GDM1 (cell line): ENCODE measurements at regions not wholly inside any gene's neighbourhood (a gene's known extent, or its start where the extent isn't known, plus 50 kb on each side); places are given as distances from the start of the nearest gene placed in this dataset.

ENCODE experiments used
- DNase-seq: peaks from one replicate; lab custom pipeline; 2025; lab: John Stamatoyannopoulos, UW

DNA sequence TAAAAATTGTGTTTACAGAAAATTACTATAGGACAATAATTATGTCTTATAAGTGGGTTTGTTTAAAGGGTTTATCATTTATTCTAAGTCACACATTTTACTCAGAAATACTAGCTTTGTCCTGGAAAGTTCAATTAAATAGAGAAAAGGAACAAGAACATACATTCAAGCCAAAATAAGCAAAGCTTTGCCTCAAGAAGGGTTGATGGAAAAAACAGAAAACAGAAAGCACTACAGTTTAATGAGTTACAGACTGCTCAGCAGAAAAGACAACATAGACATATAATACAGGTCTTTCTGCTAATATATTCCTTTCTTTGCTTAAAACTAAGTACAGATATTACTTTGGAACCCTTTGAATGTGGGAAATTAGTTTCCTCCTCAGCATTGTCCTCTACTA is 703.0 kb upstream of the LRFN5 start:
- no peak for DNase-seq

- no peak for DNase-seq
These were observed 707.2 kb upstream of the LRFN5 start for GRCh38 chr14:40899435-40899834.

- no peak for DNase-seq
These were observed 711.8 kb upstream of the LRFN5 start for GRCh38 chr14:40894846-40895245.

- DNase-seq = no peak
These were observed 717.5 kb upstream of the LRFN5 start for GRCh38 chr14:40889126-40889525.

- DNase-seq = no peak
These were observed 718.8 kb upstream of the LRFN5 start for GRCh38 chr14:40887912-40888311.

DNA sequence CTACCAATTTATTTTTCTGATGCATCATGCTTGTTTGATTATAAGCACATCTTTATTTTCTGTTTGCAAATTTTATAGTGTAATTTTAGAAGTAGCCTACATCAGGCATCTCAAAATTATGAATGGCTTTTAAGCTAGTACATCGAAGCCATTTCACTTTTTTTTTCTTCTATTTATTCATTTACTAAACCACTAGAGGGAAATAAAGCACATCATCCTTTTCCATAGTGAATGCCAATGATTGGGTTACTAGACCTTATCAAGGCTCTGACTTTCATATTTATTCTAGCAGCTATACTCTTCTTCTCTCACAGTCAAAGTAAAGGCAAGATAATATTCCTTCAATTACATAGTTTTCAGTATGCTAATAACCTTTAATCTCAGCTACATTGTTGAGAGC is 736.4 kb upstream of the LRFN5 start:
- DNase-seq = no peak

- DNase-seq = no peak
These were observed 747.6 kb upstream of the LRFN5 start for GRCh38 chr14:40859055-40859454.

GRCh38 chr14:40855343-40855742 is 751.3 kb upstream of the LRFN5 start:
- DNase-seq = no peak

- no peak for DNase-seq
These were observed 756.5 kb upstream of the LRFN5 start for GRCh38 chr14:40850191-40850590.

GRCh38 chr14:40847480-40847879 is 759.2 kb upstream of the LRFN5 start:
- no peak for DNase-seq

DNA sequence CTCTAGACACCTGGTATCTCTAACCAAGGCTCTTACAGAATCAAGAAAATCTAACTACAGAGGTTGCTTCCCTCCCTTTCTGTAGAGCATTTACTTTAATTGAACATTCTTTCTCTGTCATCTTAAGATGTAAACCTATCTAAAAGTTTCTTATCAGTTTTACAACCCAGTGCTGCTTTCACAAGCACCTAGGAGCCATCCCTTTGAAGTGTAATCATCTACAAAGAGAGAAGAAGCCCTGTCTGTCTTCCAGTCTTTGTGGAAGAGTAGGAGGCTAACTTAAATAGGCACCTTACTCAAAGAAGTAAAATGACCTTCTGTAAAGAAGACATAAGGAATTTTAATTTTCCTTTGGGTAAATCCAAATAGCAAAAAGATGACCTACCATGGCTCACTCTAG is 763.9 kb upstream of the LRFN5 start:
- no peak for DNase-seq

GRCh38 chr14:40841886-40842285 is 764.8 kb upstream of the LRFN5 start:
- DNase-seq = no peak

- DNase-seq = no peak
These were observed 768.1 kb upstream of the LRFN5 start for GRCh38 chr14:40838601-40839000.

DNA sequence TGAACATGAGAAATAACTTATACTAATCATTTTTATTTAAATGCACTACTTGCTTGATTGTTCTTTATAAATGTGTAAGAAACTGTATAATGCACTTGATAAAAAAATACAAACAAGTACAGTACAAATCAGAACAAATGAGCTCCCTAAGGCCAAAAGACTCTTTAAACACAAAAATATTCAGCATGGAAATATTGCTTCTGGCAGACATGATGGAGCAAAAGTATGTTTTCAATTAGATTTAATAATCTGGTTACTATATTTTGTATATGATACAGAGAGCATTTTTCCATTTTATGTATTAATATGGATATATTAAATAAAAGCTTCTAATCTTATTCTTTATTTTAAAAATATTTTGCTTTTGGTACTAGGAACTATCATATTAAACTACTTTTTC is 800.2 kb upstream of the LRFN5 start:
- DNase-seq = no peak

DNA sequence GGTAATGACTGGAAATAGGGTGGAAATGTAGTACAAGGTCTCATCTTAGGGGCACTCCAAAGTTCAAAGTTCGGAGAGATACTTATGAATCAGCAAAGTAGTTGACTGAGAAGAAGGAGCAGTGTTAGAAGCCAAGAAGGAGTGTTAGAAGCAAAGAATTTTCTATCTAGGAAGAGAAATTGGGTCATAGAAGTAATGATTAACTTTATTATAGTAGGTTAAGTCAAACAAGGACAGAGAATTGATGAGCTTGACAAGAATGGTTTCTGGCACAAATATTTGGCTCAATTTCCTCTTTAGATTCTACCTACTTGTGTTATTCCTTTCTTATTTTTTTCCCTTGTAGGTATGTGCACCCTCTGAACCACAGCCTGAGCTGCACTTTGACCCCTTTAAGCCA is 810.5 kb upstream of the LRFN5 start:
- DNase-seq = no peak

- no peak for DNase-seq
These were observed 821.8 kb upstream of the LRFN5 start for GRCh38 chr14:40784860-40785259.

DNA sequence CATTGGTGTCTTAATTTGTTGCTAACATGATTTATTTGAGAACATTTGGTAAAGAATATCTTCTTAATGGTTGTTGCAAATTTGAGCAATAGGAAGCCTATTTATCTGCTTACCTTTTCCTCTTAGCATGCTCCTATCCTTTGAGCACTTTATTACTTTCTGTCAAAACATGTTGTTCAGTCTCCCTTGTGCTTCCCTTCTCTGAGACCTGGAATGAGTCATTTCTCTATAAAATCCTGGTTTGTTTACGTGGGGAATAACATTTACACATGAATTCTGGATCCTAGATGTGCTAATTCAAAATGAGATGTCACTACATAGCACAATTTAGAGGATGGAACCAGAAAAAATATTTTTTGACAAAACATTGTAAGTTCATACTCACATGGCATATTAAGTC is 844.0 kb upstream of the LRFN5 start:
- DNase-seq = no peak

- DNase-seq = no peak
These were observed 844.5 kb upstream of the LRFN5 start for GRCh38 chr14:40762177-40762576.

GRCh38 chr14:40760704-40761103 is 846.0 kb upstream of the LRFN5 start:
- DNase-seq = no peak

DNA sequence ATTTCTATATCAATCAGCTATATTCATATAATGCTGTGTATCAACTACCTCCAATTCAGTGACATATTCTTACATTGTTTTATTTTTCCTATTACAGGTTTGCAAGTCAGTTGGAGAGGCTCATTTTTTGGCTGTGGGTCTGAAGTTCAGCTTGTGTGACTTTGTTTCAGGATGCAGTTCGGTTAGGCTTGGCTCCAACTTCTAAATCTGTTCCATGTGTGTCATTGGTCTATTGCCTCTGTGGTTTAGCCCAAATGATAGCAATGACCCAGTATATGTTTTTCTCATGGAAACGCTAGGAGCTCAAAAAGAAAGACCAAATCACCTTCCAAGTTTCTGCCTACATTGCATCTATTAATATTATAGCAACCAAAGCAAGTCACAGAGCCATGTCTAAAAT is 848.6 kb upstream of the LRFN5 start:
- no peak for DNase-seq

- DNase-seq = no peak
These were observed 849.2 kb upstream of the LRFN5 start for GRCh38 chr14:40757376-40757950.

GRCh38 chr14:40733206-40733605 is 873.5 kb upstream of the LRFN5 start:
- no peak for DNase-seq

GRCh38 chr14:40727107-40727506 is 879.6 kb upstream of the LRFN5 start:
- no peak for DNase-seq

GRCh38 chr14:40713387-40713786 is 893.3 kb upstream of the LRFN5 start:
- DNase-seq = no peak

- no peak for DNase-seq
These were observed 909.4 kb upstream of the LRFN5 start for GRCh38 chr14:40697231-40697630.
